Activated CD8-positive, alpha-beta memory T cell treated with anti-CD3 and anti-CD28 coated beads, Interleukin-2, amount 10 ng/mL, durations not matched to agents 7 days and 5 days (primary cell): ENCODE measurements at regions not wholly inside any gene's neighbourhood (a gene's known extent, or its start where the extent isn't known, plus 50 kb on each side); places are given as distances from the start of the nearest gene placed in this dataset.

ENCODE experiments used
- ATAC-seq: fragments of 150-1000 bp; cut with Tn5 transposase; one replicate; pipeline ENCODE4 v1.10.0; 2021; ENCODE audit warnings: moderate library complexity
- CTCF ChIA-PET: fragments of 350-600 bp; sonication (Branson Sonifier 250); formaldehyde crosslinking; loops from one replicate; lab custom pipeline; 2021; ENCODE audit warnings: antibody characterized with exemption; lab: Charles Lee
- DNase-seq: peaks from one replicate; pipeline ENCODE4 v3.0.0-alpha.2; 2020
- H3K27ac Mint-ChIP-seq: one replicate; pipeline ENCODE4 v1.8.0; 2021; ENCODE audit warnings: mild to moderate bottlenecking, mixed read lengths
- H3K27me3 Mint-ChIP-seq: one replicate; pipeline ENCODE4 v1.8.0; 2021; ENCODE audit warnings: mixed read lengths
- H3K36me3 Mint-ChIP-seq: one replicate; pipeline ENCODE4 v1.8.0; 2021; ENCODE audit warnings: mild to moderate bottlenecking, mixed read lengths
- H3K4me1 Mint-ChIP-seq: one replicate; pipeline ENCODE4 v1.8.0; 2021; ENCODE audit warnings: mixed read lengths
- H3K4me3 Mint-ChIP-seq: one replicate; pipeline ENCODE4 v1.8.0; 2021; ENCODE audit warnings: mild to moderate bottlenecking, moderate library complexity, mixed read lengths
- H3K9me3 Mint-ChIP-seq: one replicate; pipeline ENCODE4 v1.8.0; 2022; ENCODE audit warnings: low read depth, mixed read lengths

DNA sequence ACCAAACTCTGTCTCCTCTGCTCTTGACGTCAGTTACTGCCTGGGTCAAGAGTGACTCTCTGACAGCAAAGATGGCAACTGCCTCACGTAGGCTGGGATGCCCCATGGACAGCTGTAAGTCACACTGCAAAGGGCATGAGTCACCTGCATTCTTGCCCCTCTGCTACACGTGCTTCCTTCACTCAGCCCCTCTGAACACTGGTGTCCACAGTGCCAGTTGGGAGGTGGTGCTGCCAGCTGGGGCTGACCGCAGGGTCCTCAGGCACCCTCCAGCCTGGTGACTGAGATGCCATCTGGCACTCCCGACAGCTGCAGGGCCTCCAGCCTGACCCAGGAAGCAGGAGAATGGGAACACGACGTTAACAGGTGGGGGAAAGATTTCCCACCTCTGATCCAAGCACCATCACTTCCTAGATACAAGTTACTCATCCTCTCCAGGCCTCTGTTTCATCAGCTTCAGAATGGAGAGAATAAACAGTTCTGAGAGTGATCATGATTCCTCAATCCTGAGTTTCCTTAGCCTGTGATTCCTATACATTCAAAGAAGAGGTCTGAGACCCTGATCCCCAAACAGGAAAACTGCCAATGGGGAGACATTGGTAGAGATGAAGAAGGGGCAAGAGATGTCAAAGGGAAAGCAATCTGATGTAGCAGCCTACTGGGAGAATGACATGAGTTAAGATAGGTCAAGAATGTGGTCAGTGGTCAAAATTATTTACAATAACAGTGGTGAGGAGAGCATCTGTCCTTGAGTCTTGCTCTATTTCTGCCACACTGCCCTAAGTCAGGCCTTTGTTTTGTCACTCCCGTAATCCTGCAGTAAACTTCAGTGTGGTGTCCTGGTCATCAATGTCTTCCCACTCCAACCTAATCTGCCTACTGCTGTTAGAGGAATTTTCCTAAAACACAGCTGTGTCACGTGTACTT is 86.1 kb upstream of the BCL6 start:
- Mint-ChIP-seq H3K27me3 (no peaks in the 10 kb centered on the region), H3K4me1 (peaks cover 32% of the 10 kb centered on the region), H3K9me3 (peaks cover 8% of the 10 kb centered on the region), H3K36me3 (peaks cover 9% of the 10 kb centered on the region), H3K4me3 (no peak overlapping the region), H3K27ac (no peak overlapping the region)
- ATAC-seq (no peak), DNase-seq (no peak)
- CTCF ChIA-PET: interaction anchor here (0.7 to 1.3 kb wide), 5 partner anchors 25 to 91 kb away, joined by 3 to 7 read pairs (median 3); no protein-coding TSS in a partner anchor

DNA sequence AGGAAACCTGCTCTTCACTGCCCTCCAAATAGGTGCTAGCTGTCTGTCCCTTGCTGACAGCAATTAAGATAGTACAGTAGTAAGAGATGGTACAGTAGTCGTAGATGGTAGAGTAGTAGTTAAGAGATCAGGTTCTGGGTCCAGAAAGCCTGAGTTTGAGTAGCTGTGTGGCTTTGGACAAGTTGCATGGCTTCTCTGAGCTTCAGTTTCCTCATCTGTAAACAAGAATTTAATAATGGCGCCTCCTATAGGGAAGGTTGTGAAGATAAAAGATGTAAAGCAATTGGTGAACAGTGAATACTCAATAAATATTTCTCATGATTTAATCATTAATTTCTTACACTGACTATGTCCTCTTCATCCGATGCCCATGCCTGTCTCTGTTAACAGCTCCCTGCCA is 86.9 kb upstream of the BCL6 start:
- no peaks in the 10 kb centered on the region for H3K27me3 Mint-ChIP-seq
- CTCF ChIA-PET: interaction anchor here (0.7 to 1.3 kb wide), 4 partner anchors 26 to 86 kb away, joined by 3 to 7 read pairs (median 4); no protein-coding TSS in a partner anchor
- DNase-seq (no peak), ATAC-seq (no peak)
- peaks cover 9% of the 10 kb centered on the region for H3K36me3 Mint-ChIP-seq
- peaks cover 32% of the 10 kb centered on the region for H3K4me1 Mint-ChIP-seq
- peaks cover 8% of the 10 kb centered on the region for H3K9me3 Mint-ChIP-seq
- no peak overlapping the region for H3K27ac Mint-ChIP-seq
- H3K4me3 Mint-ChIP-seq: no peak overlapping the region

DNA sequence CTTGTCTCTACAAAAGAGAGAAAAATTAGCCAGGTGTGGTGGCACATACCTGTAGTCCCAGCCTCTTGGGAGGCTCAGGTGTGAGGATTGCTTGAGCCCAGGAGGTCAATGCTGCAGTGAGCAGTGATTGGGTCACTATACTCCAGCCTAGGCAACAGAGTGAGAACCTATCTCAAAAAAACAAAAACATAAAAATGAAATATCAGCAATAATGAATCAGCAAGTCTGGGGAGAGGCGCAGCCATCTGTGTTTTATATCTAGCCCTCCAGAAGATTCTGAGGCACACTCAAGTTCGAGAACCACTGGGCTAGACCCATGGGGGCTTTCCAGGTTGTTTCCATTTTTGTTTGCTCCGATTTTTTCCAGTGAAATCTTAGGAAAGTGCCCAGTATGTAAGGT is 88.1 kb upstream of the BCL6 start:
- CTCF ChIA-PET: interaction anchor here (0.8 kb wide), 1 partner anchor 15 kb away, joined by 5 read pairs; no protein-coding TSS in a partner anchor
- Mint-ChIP-seq H3K4me1 (peaks cover 31% of the 10 kb centered on the region), H3K9me3 (peaks cover 8% of the 10 kb centered on the region), H3K4me3 (no peak overlapping the region), H3K27me3 (no peaks in the 10 kb centered on the region), H3K36me3 (peaks cover 9% of the 10 kb centered on the region), H3K27ac (no peak overlapping the region)
- DNase-seq (no peak), ATAC-seq (no peak)

DNA sequence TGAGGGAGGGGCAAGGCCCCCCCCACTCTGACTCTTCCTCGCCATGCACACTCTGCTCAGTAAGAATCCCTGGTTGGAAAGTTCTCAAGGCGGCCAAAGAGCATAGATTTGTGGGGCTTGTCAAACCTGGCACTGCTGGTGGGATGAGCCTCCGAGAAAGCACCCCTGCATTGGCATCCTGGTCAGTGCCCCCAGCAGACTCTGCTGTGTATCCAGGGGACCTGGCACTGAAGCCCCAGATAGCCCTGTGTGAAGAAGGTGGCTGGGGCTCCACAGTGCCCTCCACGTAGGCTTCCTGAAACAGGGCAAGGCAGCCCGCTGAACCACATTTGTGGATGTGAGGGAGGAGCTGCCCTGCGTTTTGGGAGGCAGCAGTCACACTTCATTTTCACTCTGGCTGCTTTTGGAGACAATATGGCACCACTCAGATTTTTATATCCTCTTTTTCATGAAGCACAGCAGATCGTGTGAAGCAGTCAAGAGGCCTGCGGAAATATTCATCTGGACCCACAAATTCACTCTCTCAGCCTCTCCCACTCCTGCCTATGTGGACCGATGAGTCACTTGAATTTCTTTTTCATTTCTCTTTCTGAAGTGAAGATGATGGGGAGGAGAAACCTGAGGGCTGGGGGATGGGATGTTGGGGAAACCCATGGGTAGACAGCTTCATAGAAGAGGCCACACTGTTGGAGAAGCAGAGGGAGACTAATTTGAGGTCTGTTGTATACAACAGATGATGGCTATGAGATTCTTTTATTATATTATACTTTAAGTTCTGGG is 88.7 kb upstream of the BCL6 start:
- Mint-ChIP-seq H3K4me1 (peaks cover 25% of the 10 kb centered on the region), H3K4me3 (no peak overlapping the region), H3K36me3 (peaks cover 9% of the 10 kb centered on the region), H3K27me3 (no peaks in the 10 kb centered on the region), H3K27ac (no peak overlapping the region), H3K9me3 (peaks cover 8% of the 10 kb centered on the region)
- ATAC-seq (no peak), DNase-seq (no peak)
- CTCF ChIA-PET: no interaction called here

DNA sequence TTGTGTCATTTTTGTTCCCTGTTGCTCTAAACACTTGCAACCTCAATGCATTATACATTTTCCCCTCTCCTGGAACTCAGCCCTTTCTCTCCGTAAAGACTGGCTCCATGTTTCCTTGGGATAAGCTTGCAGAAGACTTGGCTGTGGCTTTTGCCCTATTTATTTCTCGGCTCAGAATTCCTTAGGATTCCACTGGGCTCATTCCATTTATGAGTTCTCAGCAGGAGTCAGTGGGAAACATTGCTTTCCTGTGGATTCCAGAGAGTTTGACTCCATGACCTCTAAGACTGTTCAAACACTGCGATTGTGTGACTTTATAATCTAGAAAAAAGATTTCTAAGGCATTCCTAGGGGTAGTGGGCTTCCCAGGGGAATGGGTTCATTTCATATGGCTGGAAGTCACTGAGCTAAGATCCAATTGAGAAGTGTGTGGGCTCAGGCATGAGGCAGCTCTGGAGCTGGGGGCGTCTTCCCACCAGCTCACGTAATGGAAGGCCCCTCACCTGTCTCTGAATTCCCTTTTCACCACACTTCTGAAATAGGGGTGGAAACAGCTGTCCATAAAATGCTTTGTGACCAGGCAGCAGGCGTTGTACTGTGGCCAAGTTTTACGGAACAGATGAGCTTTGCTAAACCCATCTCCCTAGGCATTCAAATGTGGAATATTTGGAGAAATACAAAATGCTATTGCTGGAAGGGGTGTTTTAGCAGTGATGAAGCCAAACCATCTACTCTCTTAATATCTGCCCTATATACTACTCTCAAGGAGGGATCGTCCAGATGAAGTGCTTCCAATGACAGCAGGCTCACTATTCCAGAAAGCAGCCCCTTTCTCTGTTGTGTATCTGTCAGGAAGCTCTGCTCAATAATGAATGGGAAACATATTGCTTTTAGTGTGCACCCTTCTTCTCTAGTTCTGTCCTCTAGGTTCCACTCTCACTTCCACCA is 91.8 kb upstream of the BCL6 start:
- no peak for ATAC-seq
- no peak overlapping the region for H3K4me3 Mint-ChIP-seq
- H3K27ac Mint-ChIP-seq: no peak overlapping the region
- H3K9me3 Mint-ChIP-seq: peaks cover 8% of the 10 kb centered on the region
- no peak for DNase-seq
- peaks cover 12% of the 10 kb centered on the region for H3K4me1 Mint-ChIP-seq
- no peaks in the 10 kb centered on the region for H3K27me3 Mint-ChIP-seq
- H3K36me3 Mint-ChIP-seq: peaks cover 9% of the 10 kb centered on the region
- CTCF ChIA-PET: interaction anchor here (0.6 to 1.0 kb wide), 3 partner anchors 10 to 88 kb away, joined by 3 read pairs; no protein-coding TSS in a partner anchor

DNA sequence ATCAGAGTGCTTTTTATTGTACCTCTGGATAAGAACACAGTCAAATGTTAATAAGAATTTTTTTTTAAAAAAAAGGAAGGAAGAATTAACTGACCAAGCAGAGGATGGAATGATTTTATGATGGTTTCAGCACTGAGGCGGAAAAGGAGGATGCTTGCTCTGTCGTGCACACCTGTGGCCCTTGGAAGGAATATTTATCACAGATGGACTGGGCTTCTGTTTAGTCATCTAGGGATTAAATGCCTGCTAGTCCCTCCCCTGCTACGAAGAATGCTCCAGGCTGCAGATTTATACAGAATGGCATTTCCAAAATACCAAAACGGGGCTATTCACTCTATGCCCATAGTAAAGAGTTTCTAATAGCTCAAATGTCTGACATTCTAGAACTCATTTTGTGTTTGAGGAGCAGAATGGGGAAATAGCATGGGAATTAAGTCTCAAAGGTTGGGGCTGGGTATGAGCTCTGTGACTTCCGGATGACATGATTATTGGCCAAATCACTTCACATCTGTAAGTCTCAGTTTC is 92.8 kb upstream of the BCL6 start:
- peaks cover 9% of the 10 kb centered on the region for H3K4me1 Mint-ChIP-seq
- no peak for DNase-seq
- peaks cover 9% of the 10 kb centered on the region for H3K36me3 Mint-ChIP-seq
- H3K4me3 Mint-ChIP-seq: no peak overlapping the region
- no peak overlapping the region for H3K27ac Mint-ChIP-seq
- peaks cover 8% of the 10 kb centered on the region for H3K9me3 Mint-ChIP-seq
- CTCF ChIA-PET: no interaction called here
- no peaks in the 10 kb centered on the region for H3K27me3 Mint-ChIP-seq
- ATAC-seq: no peak

DNA sequence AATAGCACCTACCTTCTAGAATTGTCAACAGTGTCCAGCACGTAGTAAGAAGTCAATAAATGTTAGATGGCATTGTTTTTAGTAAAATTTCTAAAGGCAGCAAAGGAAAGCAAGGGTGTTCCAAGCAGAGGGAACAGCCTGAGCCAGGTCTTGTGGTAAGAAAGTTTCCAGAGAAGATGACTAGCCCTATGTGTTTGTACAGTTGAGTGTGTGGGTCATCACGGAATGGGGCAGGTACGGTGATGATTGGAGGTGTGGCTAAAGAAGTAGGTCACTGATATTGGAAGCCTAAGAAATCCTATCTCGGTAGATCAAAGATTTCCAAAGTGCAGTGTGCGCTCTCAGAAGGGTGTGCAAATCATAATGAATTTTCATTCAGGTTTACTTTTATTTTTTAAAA is 94.2 kb upstream of the BCL6 start:
- peaks cover 8% of the 10 kb centered on the region for H3K36me3 Mint-ChIP-seq
- no peaks in the 10 kb centered on the region for H3K27me3 Mint-ChIP-seq
- peaks cover 8% of the 10 kb centered on the region for H3K9me3 Mint-ChIP-seq
- ATAC-seq (no peak), DNase-seq (no peak)
- H3K27ac Mint-ChIP-seq: no peak overlapping the region
- peaks cover 4% of the 10 kb centered on the region for H3K4me1 Mint-ChIP-seq
- CTCF ChIA-PET: no interaction called here
- no peak overlapping the region for H3K4me3 Mint-ChIP-seq

DNA sequence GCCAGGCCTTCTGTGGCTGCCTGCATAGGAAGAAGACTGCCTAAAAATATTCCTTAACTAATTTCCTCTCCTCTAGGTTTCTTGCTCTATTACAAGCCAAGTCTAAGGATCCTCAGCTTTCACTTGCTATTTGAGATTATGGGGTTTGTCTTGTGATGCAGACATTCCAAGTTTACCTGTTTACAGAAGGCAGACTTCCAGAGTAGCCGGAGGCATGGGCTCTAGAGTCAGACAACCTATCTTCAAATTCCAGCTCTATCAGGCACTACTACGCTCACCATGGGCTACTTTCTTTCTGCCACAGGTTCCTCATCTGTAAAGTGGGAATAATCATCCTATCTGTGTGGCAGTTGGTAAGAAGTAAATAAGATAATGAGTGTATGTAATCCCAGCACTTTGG is 95.6 kb upstream of the BCL6 start:
- Mint-ChIP-seq H3K4me1 (no peaks in the 10 kb centered on the region), H3K9me3 (no peaks in the 10 kb centered on the region), H3K27ac (no peak overlapping the region), H3K27me3 (no peaks in the 10 kb centered on the region), H3K36me3 (no peaks in the 10 kb centered on the region), H3K4me3 (no peak overlapping the region)
- no peak for DNase-seq
- CTCF ChIA-PET: no interaction called here
- no peak for ATAC-seq

DNA sequence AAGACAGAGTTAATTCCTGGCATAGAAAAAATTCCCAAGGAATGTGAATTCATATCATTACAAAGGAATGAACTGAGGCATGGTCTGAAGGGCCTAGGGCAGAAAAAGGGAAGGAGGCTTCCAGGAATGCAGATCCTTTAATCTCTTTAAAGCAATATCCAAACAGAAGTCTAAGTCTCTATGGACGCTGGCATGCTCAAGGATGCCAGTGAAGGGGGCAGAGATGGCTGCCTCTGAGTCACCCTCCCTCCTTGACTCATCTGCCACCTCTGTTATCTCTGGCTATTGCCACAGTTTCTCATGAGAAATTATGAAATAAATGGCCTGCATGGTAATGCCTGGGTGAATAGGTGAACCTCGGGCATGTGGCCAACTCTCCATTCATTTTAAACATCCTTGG is 96.3 kb upstream of the BCL6 start:
- H3K4me1 Mint-ChIP-seq: no peaks in the 10 kb centered on the region
- no peak overlapping the region for H3K4me3 Mint-ChIP-seq
- CTCF ChIA-PET: no interaction called here
- no peak overlapping the region for H3K27ac Mint-ChIP-seq
- ATAC-seq (no peak), DNase-seq (no peak)
- no peaks in the 10 kb centered on the region for H3K36me3 Mint-ChIP-seq
- H3K9me3 Mint-ChIP-seq: no peaks in the 10 kb centered on the region
- no peaks in the 10 kb centered on the region for H3K27me3 Mint-ChIP-seq

DNA sequence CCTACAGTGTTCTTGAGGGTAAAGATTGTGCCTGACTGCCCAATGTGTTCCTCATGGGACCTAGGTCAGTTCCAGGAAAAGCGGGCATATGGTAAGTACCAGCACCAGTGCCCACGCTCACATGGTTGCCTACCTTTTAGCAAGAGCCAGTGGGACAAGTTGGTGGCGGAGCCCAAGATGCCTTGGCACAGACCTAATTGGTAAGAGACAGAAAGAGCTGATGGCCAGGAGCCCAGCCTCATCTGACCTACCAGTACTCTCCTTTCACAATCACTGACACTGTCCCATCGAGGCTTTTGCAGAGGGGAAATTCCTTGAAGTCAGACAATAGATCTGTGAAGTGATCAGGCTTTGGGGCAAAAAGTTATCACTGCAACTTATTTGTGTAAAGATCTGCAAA is 98.4 kb upstream of the BCL6 start:
- Mint-ChIP-seq H3K4me1 (no peaks in the 10 kb centered on the region), H3K27ac (no peak overlapping the region), H3K36me3 (peaks cover 1% of the 10 kb centered on the region), H3K4me3 (no peak overlapping the region), H3K9me3 (no peaks in the 10 kb centered on the region), H3K27me3 (no peaks in the 10 kb centered on the region)
- DNase-seq: no peak
- CTCF ChIA-PET: no interaction called here
- no peak for ATAC-seq

DNA sequence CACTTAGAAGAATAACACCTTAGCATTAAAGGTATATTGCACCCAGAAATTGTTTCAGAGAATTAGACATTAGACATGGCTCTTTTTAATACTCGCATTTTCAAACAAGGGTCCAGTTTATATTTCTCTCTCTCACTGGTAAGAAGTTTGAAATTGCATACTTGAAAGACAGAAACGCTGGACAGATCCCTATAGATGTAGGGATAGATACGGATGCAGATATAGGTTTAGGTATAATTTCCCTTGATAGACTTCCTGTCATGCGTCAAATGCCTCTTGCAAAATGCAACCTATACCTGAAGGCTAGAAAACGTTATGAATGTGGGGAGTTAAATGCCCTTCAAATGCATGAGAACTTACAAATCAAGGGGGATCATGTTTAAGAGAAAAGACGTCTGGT is 99.4 kb upstream of the BCL6 start:
- H3K27ac Mint-ChIP-seq: no peak overlapping the region
- H3K4me1 Mint-ChIP-seq: no peaks in the 10 kb centered on the region
- no peaks in the 10 kb centered on the region for H3K27me3 Mint-ChIP-seq
- CTCF ChIA-PET: no interaction called here
- ATAC-seq: no peak
- no peak for DNase-seq
- H3K36me3 Mint-ChIP-seq: peaks cover 2% of the 10 kb centered on the region
- H3K4me3 Mint-ChIP-seq: no peak overlapping the region
- no peaks in the 10 kb centered on the region for H3K9me3 Mint-ChIP-seq

DNA sequence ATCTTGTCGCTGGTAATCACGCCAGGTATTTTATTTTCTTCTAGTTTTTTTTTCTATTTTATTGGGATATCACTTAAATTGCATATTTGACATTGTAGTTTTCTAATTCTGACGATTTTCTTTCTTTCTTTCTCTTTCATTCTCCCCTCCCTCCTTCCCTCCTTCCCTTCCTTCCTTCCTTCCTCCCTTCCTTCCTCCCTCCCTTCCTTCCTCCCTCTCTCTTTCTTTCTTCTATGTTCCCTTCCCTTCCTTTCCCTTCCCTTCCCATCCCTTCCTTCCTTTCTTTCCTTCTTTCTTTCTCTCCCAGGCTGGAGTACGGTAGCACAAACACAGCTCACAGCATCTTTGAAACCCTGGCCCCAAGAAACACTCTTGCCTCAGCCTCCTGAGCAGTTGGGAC is 100.6 kb upstream of the BCL6 start:
- Mint-ChIP-seq H3K4me1 (no peaks in the 10 kb centered on the region), H3K27me3 (no peaks in the 10 kb centered on the region), H3K36me3 (peaks cover 4% of the 10 kb centered on the region), H3K4me3 (no peak overlapping the region), H3K9me3 (no peaks in the 10 kb centered on the region), H3K27ac (no peak overlapping the region)
- ATAC-seq (no peak), DNase-seq (no peak)
- CTCF ChIA-PET: no interaction called here
